ENCODE measurements at regions not wholly inside any gene's neighbourhood (a gene's known extent, or its start where the extent isn't known, plus 50 kb on each side); places are given as distances from the start of the nearest gene placed in this dataset.

DNA sequence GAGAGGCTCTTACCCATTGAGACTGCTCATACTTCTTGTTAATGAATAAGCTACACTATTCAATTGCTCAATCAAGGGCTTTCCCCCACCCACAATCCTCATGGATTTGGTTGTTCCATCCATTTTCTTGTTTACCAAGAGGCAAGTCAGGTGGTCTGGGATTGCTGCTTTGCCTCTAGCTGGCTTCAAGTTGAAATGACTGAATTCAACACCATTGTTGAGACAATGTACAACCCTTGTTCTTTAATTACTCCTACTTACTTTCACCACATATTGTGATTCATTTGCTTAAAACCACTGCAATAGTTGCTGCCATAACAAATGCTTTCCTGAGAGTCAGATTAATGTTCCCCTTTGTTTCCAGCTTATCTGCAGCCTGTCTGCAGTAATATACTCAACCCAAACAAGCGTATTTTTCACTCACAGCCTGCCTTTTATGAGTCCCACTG, 532.2 kb downstream of the RIT2 start:
- TF ChIP-seq CTCF (conservative IDR thresholded peaks at IDR 0.05; ENCODE audit: low read depth, low read length), result no peak
- no peak for TF ChIP-seq EZH2 (IDR thresholded peaks at IDR 0.05; ENCODE audit: low read length, unreplicated experiment)
